ENCODE measurements at regions not wholly inside any gene's neighbourhood (a gene's known extent, or its start where the extent isn't known, plus 50 kb on each side); places are given as distances from the start of the nearest gene placed in this dataset.

DNA sequence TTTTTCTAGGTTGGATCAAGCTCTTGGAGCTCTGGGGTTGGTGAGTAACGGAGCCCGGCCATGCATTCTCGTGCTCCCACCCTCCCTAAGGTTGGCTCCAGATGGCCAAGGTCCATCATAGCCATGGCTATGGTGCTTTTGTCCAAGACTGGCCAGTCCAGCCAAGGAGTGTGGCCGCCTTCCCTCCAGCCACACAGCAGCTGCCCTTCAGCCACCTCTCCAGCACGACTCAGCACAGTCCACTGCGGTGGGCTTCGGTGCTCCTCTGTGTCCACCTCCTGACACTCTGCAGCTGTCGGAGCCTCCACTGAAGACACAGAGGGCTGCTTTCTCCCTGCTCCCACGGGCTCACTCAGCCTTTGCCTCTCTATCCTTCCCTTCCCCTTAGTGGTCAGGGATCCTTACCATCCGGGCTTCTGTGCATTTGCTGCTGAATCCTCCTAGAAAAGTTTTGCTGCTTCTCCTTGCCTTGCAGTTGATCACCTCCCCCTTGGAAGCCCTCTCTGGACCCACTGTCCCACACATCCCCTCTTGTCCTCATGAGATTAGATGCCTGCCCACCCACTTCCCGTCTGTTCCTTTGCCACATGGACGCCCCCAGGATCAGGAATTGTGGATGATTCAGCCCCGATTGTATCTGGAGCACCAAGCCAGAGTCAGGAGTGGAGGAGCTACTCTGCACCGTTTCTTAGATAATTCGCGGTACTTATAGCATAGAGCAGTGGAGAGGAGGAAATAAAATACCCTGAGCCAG lies 177.1 kb upstream of the COPS8 start:
- TF ChIP-seq, protein P1, sequence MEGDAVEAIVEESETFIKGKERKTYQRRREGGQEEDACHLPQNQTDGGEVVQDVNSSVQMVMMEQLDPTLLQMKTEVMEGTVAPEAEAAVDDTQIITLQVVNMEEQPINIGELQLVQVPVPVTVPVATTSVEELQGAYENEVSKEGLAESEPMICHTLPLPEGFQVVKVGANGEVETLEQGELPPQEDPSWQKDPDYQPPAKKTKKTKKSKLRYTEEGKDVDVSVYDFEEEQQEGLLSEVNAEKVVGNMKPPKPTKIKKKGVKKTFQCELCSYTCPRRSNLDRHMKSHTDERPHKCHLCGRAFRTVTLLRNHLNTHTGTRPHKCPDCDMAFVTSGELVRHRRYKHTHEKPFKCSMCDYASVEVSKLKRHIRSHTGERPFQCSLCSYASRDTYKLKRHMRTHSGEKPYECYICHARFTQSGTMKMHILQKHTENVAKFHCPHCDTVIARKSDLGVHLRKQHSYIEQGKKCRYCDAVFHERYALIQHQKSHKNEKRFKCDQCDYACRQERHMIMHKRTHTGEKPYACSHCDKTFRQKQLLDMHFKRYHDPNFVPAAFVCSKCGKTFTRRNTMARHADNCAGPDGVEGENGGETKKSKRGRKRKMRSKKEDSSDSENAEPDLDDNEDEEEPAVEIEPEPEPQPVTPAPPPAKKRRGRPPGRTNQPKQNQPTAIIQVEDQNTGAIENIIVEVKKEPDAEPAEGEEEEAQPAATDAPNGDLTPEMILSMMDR (IDR thresholded peaks at IDR 0.05; ENCODE audit: control extremely low read depth, extremely low read depth): no peak

DNA sequence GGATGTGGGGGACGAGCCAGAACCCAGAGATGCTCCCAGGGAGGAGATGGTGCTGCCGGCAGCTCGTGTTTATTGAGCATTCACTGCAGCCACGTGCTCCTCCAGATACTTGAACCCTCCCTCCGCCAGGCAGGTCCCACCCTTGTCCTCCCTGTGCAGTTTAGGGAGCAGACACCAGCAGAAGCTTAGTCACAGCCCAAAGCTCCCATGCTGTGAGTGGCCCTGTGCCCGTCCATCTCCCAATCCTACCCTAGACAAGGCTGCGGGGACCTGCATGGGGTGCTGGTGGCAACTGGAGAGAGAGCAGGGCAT lies 176.5 kb upstream of the COPS8 start:
- WGBS, 2 donors: 91 to 94% methylated on average over 7 of the region's 7 CpGs

More for the DNA sequence above, 177.1 kb upstream of the COPS8 start:
- H3K9ac ChIP-seq (ENCODE audit: insufficient read depth in 1 of 2, low read length in 2 of 2): no peak overlapping the region
- WGBS, 2 donors: 91 to 95% methylated on average over 15 to 16 of the region's 16 CpGs
- no peak overlapping the region for H3K27ac ChIP-seq (ENCODE audit: low read depth in 1 of 2, low read length in 1 of 2)
- H3K36me3 ChIP-seq (ENCODE audit: control insufficient read depth in 4 of 4, insufficient read depth in 4 of 4, low read length in 4 of 4): no peaks in the 10 kb centered on the region
- H3K4me3 ChIP-seq: no peak overlapping the region
- no peaks in the 10 kb centered on the region for H3K27me3 ChIP-seq (ENCODE audit: control insufficient read depth in 3 of 3, insufficient read depth in 3 of 3, low read length in 2 of 3)
- H3K9me3 ChIP-seq (ENCODE audit: control insufficient read depth in 4 of 4, insufficient read depth in 3 of 4, low read length in 3 of 4): no peaks in the 10 kb centered on the region
- H3K4me1 ChIP-seq (ENCODE audit: control insufficient read depth in 5 of 5, insufficient read depth in 5 of 5, low read length in 5 of 5): peaks cover 0 to 12% (median 3%) of the 10 kb centered on the region in 5 donors
- no peak for DNase-seq
- ATAC-seq (ENCODE audit: insufficient read depth, low FRiP score): no peak

DNA sequence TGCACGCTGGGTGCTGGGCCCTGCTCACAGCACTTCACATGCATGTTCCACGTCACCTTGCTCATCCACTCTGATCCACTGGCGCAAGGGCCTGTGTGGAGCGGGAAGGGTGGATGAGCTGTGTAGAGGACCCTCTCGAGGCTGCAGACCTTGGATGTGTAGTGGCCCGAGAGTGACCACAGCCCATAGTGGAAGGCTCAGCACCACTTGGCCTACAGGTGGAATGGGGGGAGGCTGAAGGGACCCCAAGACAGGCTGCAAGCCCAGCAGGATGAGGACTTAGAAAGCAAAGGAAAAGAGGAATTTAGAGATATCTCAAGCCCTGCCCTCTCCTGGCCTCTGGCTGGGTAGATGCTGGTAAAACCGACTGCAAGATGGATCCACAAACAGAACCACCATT lies 175.9 kb upstream of the COPS8 start:
- WGBS, 2 donors: 89 to 90% methylated on average over 7 of the region's 7 CpGs

More for the DNA sequence above, 176.5 kb upstream of the COPS8 start:
- ATAC-seq (ENCODE audit: insufficient read depth, low FRiP score): no peak
- TF ChIP-seq, protein P1 (IDR thresholded peaks at IDR 0.05; ENCODE audit: control extremely low read depth, extremely low read depth): no peak
- H3K9me3 ChIP-seq (ENCODE audit: control insufficient read depth in 4 of 4, insufficient read depth in 3 of 4, low read length in 3 of 4): no peaks in the 10 kb centered on the region
- no peak overlapping the region for H3K9ac ChIP-seq (ENCODE audit: insufficient read depth in 1 of 2, low read length in 2 of 2)
- no peak overlapping the region for H3K27ac ChIP-seq (ENCODE audit: low read depth in 1 of 2, low read length in 1 of 2)
- H3K4me3 ChIP-seq: no peak overlapping the region
- no peaks in the 10 kb centered on the region for H3K27me3 ChIP-seq (ENCODE audit: control insufficient read depth in 3 of 3, insufficient read depth in 3 of 3, low read length in 2 of 3)
- H3K36me3 ChIP-seq (ENCODE audit: control insufficient read depth in 4 of 4, insufficient read depth in 4 of 4, low read length in 4 of 4): no peaks in the 10 kb centered on the region
- no peak for DNase-seq
- peaks cover 0 to 12% (median 3%) of the 10 kb centered on the region in 5 donors for H3K4me1 ChIP-seq (ENCODE audit: control insufficient read depth in 5 of 5, insufficient read depth in 5 of 5, low read length in 5 of 5)

More for the DNA sequence above, 175.9 kb upstream of the COPS8 start:
- Histone ChIP-seq H3K4me1 (ENCODE audit: control insufficient read depth in 5 of 5, insufficient read depth in 5 of 5, low read length in 5 of 5) (peaks cover 0 to 17% (median 3%) of the 10 kb centered on the region in 5 donors), H3K9ac (ENCODE audit: insufficient read depth in 1 of 2, low read length in 2 of 2) (no peak overlapping the region), H3K27me3 (ENCODE audit: control insufficient read depth in 3 of 3, insufficient read depth in 3 of 3, low read length in 2 of 3) (no peaks in the 10 kb centered on the region), H3K4me3 (no peak overlapping the region), H3K27ac (ENCODE audit: low read depth in 1 of 2, low read length in 1 of 2) (no peak overlapping the region), H3K36me3 (ENCODE audit: control insufficient read depth in 4 of 4, insufficient read depth in 4 of 4, low read length in 4 of 4) (no peaks in the 10 kb centered on the region), H3K9me3 (ENCODE audit: control insufficient read depth in 4 of 4, insufficient read depth in 3 of 4, low read length in 3 of 4) (no peaks in the 10 kb centered on the region)
- ATAC-seq (ENCODE audit: insufficient read depth, low FRiP score) (no peak), DNase-seq (no peak)
- TF ChIP-seq, protein P1 (IDR thresholded peaks at IDR 0.05; ENCODE audit: control extremely low read depth, extremely low read depth): no peak
